Hepatocyte (in vitro differentiated cells): ENCODE measurements at regions not wholly inside any gene's neighbourhood (a gene's known extent, or its start where the extent isn't known, plus 50 kb on each side); places are given as distances from the start of the nearest gene placed in this dataset.

ENCODE experiments used
- DNase-seq: peaks from one replicate; pipeline ENCODE4 v3.0.0-alpha.2; 2016; ENCODE audit warnings: low spot score
- H2AFZ ChIP-seq: fragments of 200-600 bp; sonication (generic); 2 replicates; pipeline ENCODE4 v1.6.0; 2016; ENCODE audit warnings: antibody characterized with exemption, mild to moderate bottlenecking
- H3K27ac ChIP-seq: fragments of 200-600 bp; sonication (generic); 2 replicates; pipeline ENCODE4 v1.5.1; 2016; ENCODE audit warnings: mild to moderate bottlenecking
- H3K27me3 ChIP-seq: fragments of 200-600 bp; sonication (generic); 2 replicates; pipeline ENCODE4 v1.6.1; 2016
- H3K36me3 ChIP-seq: fragments of 200-600 bp; sonication (generic); replicated peaks from 2 replicates; pipeline ENCODE4 v1.5.1; 2016; ENCODE audit warnings: low read depth; ENCODE audit not compliant: insufficient read depth
- H3K4me1 ChIP-seq: fragments of 200-600 bp; sonication (generic); 2 replicates; pipeline ENCODE4 v1.5.1; 2016; ENCODE audit warnings: mild to moderate bottlenecking, moderate library complexity; ENCODE audit not compliant: insufficient read depth
- H3K4me2 ChIP-seq: fragments of 200-600 bp; sonication (generic); 2 replicates; pipeline ENCODE4 v1.6.0; 2016
- H3K4me3 ChIP-seq: fragments of 200-600 bp; sonication (generic); 2 replicates; pipeline ENCODE4 v1.5.1; 2016; ENCODE audit warnings: mild to moderate bottlenecking
- H3K79me2 ChIP-seq: fragments of 200-600 bp; sonication (generic); 2 replicates; pipeline ENCODE4 v1.6.0; 2017; ENCODE audit warnings: mild to moderate bottlenecking
- H3K9me2 ChIP-seq: fragments of 200-600 bp; sonication (generic); replicated peaks from 2 replicates; pipeline ENCODE4 v1.6.0; 2017; ENCODE audit warnings: mild to moderate bottlenecking; ENCODE audit not compliant: insufficient read depth
- H3K9me3 ChIP-seq: fragments of 200-600 bp; sonication (generic); 2 replicates; pipeline ENCODE4 v1.5.1; 2016; ENCODE audit warnings: low read depth, mild to moderate bottlenecking
- H4K20me1 ChIP-seq: fragments of 200-600 bp; sonication (generic); 2 replicates; pipeline ENCODE4 v1.6.0; 2016; ENCODE audit warnings: mild to moderate bottlenecking; ENCODE audit not compliant: insufficient read depth, poor library complexity, severe bottlenecking
- EZH2 ChIP-seq: fragments of 200-600 bp; sonication (generic); IDR thresholded peaks from 2 replicates; pipeline ENCODE4 v1.6.1; 2016; ENCODE audit warnings: antibody characterized with exemption, mild to moderate bottlenecking, borderline replicate concordance
- EZH2phosphoT487 ChIP-seq: fragments of 200-600 bp; sonication (generic); IDR thresholded peaks from one replicate; pipeline ENCODE4 v1.6.1; 2018; ENCODE audit warnings: antibody characterized with exemption, mild to moderate bottlenecking, low read depth, moderate library complexity; ENCODE audit not compliant: unreplicated experiment, severe bottlenecking
- WGBS: methylation state at CpG from one replicate; pipeline ENCODE4 v1.1.6; 2016; ENCODE audit warnings: low lambda C conversion rate; ENCODE audit errors: missing lambda C conversion rate; 5-methylcytosine and 5-hydroxymethylcytosine counted together
- TF ChIP-seq, protein P1 (sequence below): fragments of 200-600 bp; sonication (generic); IDR thresholded peaks from 2 replicates; pipeline ENCODE4 v1.5.1; 2016; ENCODE audit warnings: antibody characterized with exemption, mild to moderate bottlenecking; ENCODE audit not compliant: poor library complexity

DNA sequence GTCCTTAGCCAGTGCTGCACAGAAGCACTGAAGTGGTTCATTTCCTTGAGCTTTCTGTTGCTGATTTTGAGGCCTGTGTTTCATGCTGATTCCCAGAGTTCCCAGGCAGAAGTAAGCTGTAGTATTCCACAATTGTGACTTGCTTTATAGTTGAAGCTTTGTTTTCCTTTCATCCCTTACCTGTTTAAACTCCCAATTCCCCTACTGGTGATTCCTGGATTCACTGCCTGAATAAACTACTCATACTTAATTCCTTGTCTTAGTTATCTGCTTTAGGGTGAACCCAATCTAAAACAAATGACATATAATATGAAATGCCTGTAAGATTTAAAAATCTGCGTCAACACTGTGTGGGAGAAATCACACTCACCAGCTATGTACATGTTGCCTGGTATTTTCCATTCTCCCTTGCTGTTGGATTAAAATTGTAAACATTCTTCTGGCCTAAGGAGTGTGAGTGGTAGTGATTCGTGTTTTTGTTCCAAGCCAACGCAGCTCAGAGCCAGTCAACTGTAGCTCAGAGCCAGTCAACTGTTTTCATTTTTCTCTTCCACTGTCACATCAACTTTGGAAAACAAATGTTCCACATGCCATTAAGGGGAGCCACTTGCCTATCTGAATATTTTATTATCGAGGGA lies 879.4 kb downstream of the MRPL39 start:
- no peaks in the 10 kb centered on the region for H3K27me3 ChIP-seq
- DNase-seq: no peak
- H3K79me2 ChIP-seq: no peaks in the 10 kb centered on the region
- H4K20me1 ChIP-seq: no peaks in the 10 kb centered on the region
- H3K9me3 ChIP-seq: no peaks in the 10 kb centered on the region
- 56% methylated on average over 4 of the region's 4 CpGs for WGBS
- no peak overlapping the region for H3K4me2 ChIP-seq
- H3K4me3 ChIP-seq: no peak overlapping the region
- H2AFZ ChIP-seq: no peak overlapping the region
- H3K4me1 ChIP-seq: no peaks in the 10 kb centered on the region
- H3K9me2 ChIP-seq: no peaks in the 10 kb centered on the region
- H3K36me3 ChIP-seq: no peaks in the 10 kb centered on the region
- TF ChIP-seq EZH2 (no peak), EZH2phosphoT487 (no peak)
- TF ChIP-seq, protein P1, sequence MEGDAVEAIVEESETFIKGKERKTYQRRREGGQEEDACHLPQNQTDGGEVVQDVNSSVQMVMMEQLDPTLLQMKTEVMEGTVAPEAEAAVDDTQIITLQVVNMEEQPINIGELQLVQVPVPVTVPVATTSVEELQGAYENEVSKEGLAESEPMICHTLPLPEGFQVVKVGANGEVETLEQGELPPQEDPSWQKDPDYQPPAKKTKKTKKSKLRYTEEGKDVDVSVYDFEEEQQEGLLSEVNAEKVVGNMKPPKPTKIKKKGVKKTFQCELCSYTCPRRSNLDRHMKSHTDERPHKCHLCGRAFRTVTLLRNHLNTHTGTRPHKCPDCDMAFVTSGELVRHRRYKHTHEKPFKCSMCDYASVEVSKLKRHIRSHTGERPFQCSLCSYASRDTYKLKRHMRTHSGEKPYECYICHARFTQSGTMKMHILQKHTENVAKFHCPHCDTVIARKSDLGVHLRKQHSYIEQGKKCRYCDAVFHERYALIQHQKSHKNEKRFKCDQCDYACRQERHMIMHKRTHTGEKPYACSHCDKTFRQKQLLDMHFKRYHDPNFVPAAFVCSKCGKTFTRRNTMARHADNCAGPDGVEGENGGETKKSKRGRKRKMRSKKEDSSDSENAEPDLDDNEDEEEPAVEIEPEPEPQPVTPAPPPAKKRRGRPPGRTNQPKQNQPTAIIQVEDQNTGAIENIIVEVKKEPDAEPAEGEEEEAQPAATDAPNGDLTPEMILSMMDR: no peak
- H3K27ac ChIP-seq: no peak overlapping the region

DNA sequence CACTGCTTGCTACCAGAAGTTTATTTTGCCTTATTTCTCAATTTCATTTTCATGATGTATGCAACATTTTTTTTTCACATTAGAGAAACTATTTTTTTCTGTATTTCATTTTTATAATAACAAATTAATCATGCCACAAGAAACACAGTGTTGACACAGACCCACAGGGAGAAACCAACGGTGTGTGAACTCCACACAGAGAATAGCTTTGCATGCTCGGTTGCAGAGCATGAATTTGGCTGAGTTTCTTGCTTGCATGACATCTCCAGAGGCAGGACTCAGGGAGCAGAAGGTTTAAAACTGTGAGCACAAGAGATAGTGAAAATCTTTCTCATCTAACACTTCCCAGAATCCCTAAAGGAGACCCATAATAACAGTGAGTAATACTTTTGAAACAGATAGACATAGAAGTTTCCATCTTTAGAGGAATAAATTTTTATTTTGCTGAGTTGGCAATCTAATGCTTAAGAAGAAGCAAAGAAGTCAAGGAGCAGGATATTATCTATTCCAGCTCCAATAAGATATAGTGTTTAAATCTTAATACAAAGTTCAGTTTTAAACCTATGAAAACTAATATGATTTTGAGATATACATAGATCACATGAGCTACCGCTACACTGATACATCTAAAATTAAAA lies 890.9 kb downstream of the MRPL39 start:
- H3K27ac ChIP-seq: no peak overlapping the region
- H3K4me1 ChIP-seq: no peaks in the 10 kb centered on the region
- no peak for DNase-seq
- no peak overlapping the region for H3K4me2 ChIP-seq
- H3K4me3 ChIP-seq: no peak overlapping the region
- no peak overlapping the region for H2AFZ ChIP-seq
- no peaks in the 10 kb centered on the region for H3K9me2 ChIP-seq
- no peaks in the 10 kb centered on the region for H3K9me3 ChIP-seq
- 54% methylated on average over 3 of the region's 3 CpGs for WGBS
- H4K20me1 ChIP-seq: no peaks in the 10 kb centered on the region
- H3K27me3 ChIP-seq: no peaks in the 10 kb centered on the region
- TF ChIP-seq, protein P1: no peak
- no peak for TF ChIP-seq EZH2phosphoT487
- no peak for TF ChIP-seq EZH2
- no peaks in the 10 kb centered on the region for H3K36me3 ChIP-seq
- H3K79me2 ChIP-seq: no peaks in the 10 kb centered on the region

DNA sequence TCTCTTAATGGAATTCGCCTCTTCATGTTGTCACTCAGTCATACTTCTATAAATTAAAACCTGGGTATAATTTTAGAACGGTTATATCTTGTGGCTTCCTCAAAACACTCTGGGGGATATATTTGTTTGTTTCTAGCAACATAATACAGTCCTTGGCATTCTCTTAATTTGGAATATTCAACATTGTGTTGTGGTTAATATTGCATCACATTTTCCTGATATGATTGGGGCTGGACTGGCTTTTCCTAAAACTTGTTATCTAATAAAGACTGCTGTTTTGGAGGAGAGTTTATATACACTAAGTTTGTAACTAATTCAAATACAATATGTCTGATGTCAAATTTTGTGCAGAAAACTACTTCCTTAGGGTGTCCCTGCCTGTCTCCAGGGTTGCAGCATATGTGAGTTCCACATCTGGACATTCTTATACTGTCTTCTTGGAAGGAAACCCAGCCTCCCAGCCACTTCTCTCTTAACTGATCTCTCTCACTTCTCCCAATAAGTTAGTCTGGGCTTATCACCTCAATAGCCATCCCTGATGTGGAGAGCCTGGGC lies 892.6 kb downstream of the MRPL39 start:
- Histone ChIP-seq H3K79me2 (no peaks in the 10 kb centered on the region), H2AFZ (no peak overlapping the region), H3K4me2 (no peak overlapping the region), H3K9me3 (no peaks in the 10 kb centered on the region), H3K4me1 (no peaks in the 10 kb centered on the region), H3K9me2 (no peaks in the 10 kb centered on the region), H3K4me3 (no peak overlapping the region), H3K36me3 (no peaks in the 10 kb centered on the region), H4K20me1 (no peaks in the 10 kb centered on the region), H3K27ac (no peak overlapping the region), H3K27me3 (no peaks in the 10 kb centered on the region)
- TF ChIP-seq, protein P1: no peak
- TF ChIP-seq EZH2phosphoT487 (no peak), EZH2 (no peak)
- 76% methylated on average over 2 of the region's 2 CpGs for WGBS
- DNase-seq: no peak
